Suprapubic skin (tissue), 4 donors: ENCODE measurements at regions not wholly inside any gene's neighbourhood (a gene's known extent, or its start where the extent isn't known, plus 50 kb on each side); places are given as distances from the start of the nearest gene placed in this dataset.

Source experiments
- POLR2A ChIP-seq, 2 donors: fragments of 450-650 bp; IDR thresholded peaks; one replicate each; pipeline ENCODE4 v1.6.1; 2017; ENCODE audit warnings: antibody characterized with exemption in 2 of 2, mild to moderate bottlenecking in 2 of 2, moderate library complexity in 2 of 2
- POLR2AphosphoS5 ChIP-seq, 3 donors: sonication (generic); formaldehyde crosslinking; IDR thresholded peaks; one replicate each; pipeline ENCODE4 v1.6.1; 2017; ENCODE audit warnings: antibody characterized with exemption in 3 of 3

DNA sequence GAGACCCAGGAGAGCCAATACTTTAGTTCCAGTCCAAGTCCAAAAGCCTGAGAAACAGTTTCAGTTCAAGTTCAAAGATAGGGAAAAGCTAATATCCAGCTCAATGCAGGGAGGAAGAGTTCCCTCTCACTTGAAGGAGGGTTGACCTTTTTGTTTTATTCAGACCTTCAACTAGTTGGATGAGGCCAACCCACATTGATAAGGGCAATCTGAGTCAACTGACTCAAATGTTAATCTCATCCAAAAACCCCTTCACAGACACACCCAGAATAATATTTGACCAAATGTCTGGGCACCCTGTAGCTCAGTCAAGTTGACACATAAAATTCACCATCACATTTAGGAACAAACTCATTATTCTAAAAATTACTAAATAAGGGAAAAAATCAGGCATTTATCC lies 246.8 kb downstream of the METTL4 start:
- TF ChIP-seq POLR2AphosphoS5 (IDR thresholded peaks at IDR 0.05) (no peak), POLR2A (IDR thresholded peaks at IDR 0.05) (no peak)
